OCI-LY1 (cell line): ENCODE measurements at regions not wholly inside any gene's neighbourhood (a gene's known extent, or its start where the extent isn't known, plus 50 kb on each side); places are given as distances from the start of the nearest gene placed in this dataset.

ENCODE experiments used
- H2AFZ ChIP-seq: fragments of 200-600 bp; sonication (generic), shearing (Covaris generic); 2 replicates; pipeline ENCODE4 v1.6.0; 2014; ENCODE audit warnings: antibody characterized with exemption, mild to moderate bottlenecking, low read length
- H3F3A ChIP-seq: fragments of 200-600 bp; sonication (generic), shearing (Covaris generic); 2 replicates; pipeline ENCODE4 v1.6.0; 2014; ENCODE audit warnings: mild to moderate bottlenecking, antibody characterized with exemption, low read length, moderate library complexity; ENCODE audit not compliant: insufficient read depth
- H3K27ac ChIP-seq: fragments of 200-600 bp; sonication (generic); 2 replicates; pipeline ENCODE4 v1.5.1; 2014; ENCODE audit warnings: low read length, mixed run types, mild to moderate bottlenecking, low read depth; ENCODE audit not compliant: poor library complexity, severe bottlenecking
- H3K27me3 ChIP-seq: fragments of 200-600 bp; sonication (generic); 2 replicates; pipeline ENCODE4 v1.6.0; 2014; ENCODE audit warnings: antibody characterized with exemption, mild to moderate bottlenecking, low read length, moderate library complexity; ENCODE audit not compliant: insufficient read depth
- H3K36me3 ChIP-seq: fragments of 200-600 bp; sonication (generic); 2 replicates; pipeline ENCODE4 v1.6.1; 2014; ENCODE audit warnings: mild to moderate bottlenecking, antibody characterized with exemption, low read length, moderate library complexity, mixed read lengths; ENCODE audit not compliant: insufficient read depth
- H3K4me1 ChIP-seq: fragments of 200-600 bp; sonication (generic); 2 replicates; pipeline ENCODE4 v1.5.1; 2014; ENCODE audit warnings: mild to moderate bottlenecking, low read length, moderate library complexity; ENCODE audit not compliant: insufficient read depth, severe bottlenecking
- H3K4me2 ChIP-seq: fragments of 200-600 bp; sonication (generic), shearing (Covaris generic); 2 replicates; pipeline ENCODE4 v1.6.1; 2014; ENCODE audit warnings: low read length
- H3K4me3 ChIP-seq: fragments of 200-600 bp; sonication (generic); 2 replicates; pipeline ENCODE4 v1.5.1; 2014; ENCODE audit warnings: low read length, low read depth, mild to moderate bottlenecking, mixed read lengths; ENCODE audit not compliant: poor library complexity, severe bottlenecking
- H3K79me2 ChIP-seq: fragments of 200-600 bp; shearing (Covaris generic); 2 replicates; pipeline ENCODE4 v1.6.1; 2016; ENCODE audit warnings: mixed run types, low read length, mixed read lengths; ENCODE audit not compliant: insufficient read depth
- H3K9ac ChIP-seq: fragments of 200-600 bp; sonication (generic), shearing (Covaris generic); 2 replicates; pipeline ENCODE4 v1.6.1; 2014; ENCODE audit warnings: mild to moderate bottlenecking, low read length, mixed read lengths
- H3K9me2 ChIP-seq: fragments of 200-600 bp; sonication (generic), shearing (Covaris generic); 2 replicates; pipeline ENCODE4 v1.6.1; 2014; ENCODE audit warnings: low read depth, mild to moderate bottlenecking, low read length, mixed read lengths
- H3K9me3 ChIP-seq: fragments of 200-600 bp; shearing (Covaris generic); 2 replicates; pipeline ENCODE4 v1.6.1; 2014; ENCODE audit warnings: low read length, mixed read lengths
- H4K20me1 ChIP-seq: fragments of 200-600 bp; sonication (generic), shearing (Covaris generic); 2 replicates; pipeline ENCODE4 v1.6.0; 2016; ENCODE audit warnings: mild to moderate bottlenecking, low read length; ENCODE audit not compliant: insufficient read depth
- CTCF ChIP-seq: fragments of 200-600 bp; sonication (generic), shearing (Covaris generic); IDR thresholded peaks from 2 replicates; pipeline ENCODE4 v1.5.1; 2017; ENCODE audit warnings: mild to moderate bottlenecking, antibody characterized with exemption, low read length, moderate library complexity, mixed read lengths
- EZH2 ChIP-seq: fragments of 200-600 bp; sonication (generic), shearing (Covaris generic); IDR thresholded peaks from 2 replicates; pipeline ENCODE4 v1.8.0; 2017; ENCODE audit warnings: borderline replicate concordance, mixed run types, mild to moderate bottlenecking, antibody characterized with exemption, low read length, moderate library complexity, mixed read lengths

GRCh38 chr14:104315169-104315568 lies 176.8 kb downstream of the KIF26A start:
- no peak overlapping the region for H2AFZ ChIP-seq
- no peak for TF ChIP-seq CTCF
- no peak for TF ChIP-seq EZH2
- H3K4me1 ChIP-seq = no peaks in the 10 kb centered on the region
- no peaks in the 10 kb centered on the region for H3F3A ChIP-seq
- H3K4me2 ChIP-seq = no peak overlapping the region
- H3K9ac ChIP-seq = no peak overlapping the region
- no peak overlapping the region for H3K4me3 ChIP-seq
- no peaks in the 10 kb centered on the region for H3K36me3 ChIP-seq
- no peaks in the 10 kb centered on the region for H3K9me3 ChIP-seq
- H4K20me1 ChIP-seq = no peaks in the 10 kb centered on the region
- no peaks in the 10 kb centered on the region for H3K79me2 ChIP-seq
- H3K27me3 ChIP-seq = no peaks in the 10 kb centered on the region
- no peak overlapping the region for H3K27ac ChIP-seq
- H3K9me2 ChIP-seq = no peaks in the 10 kb centered on the region

GRCh38 chr14:104315625-104316024 lies 177.2 kb downstream of the KIF26A start:
- Histone ChIP-seq H3K27me3 (no peaks in the 10 kb centered on the region), H3F3A (no peaks in the 10 kb centered on the region), H3K36me3 (no peaks in the 10 kb centered on the region), H3K27ac (no peak overlapping the region), H3K79me2 (no peaks in the 10 kb centered on the region), H3K4me2 (no peak overlapping the region), H3K9me2 (no peaks in the 10 kb centered on the region), H2AFZ (no peak overlapping the region), H3K9me3 (no peaks in the 10 kb centered on the region), H3K4me1 (no peaks in the 10 kb centered on the region), H3K9ac (no peak overlapping the region), H4K20me1 (no peaks in the 10 kb centered on the region), H3K4me3 (no peak overlapping the region)
- TF ChIP-seq CTCF (no peak), EZH2 (no peak)

- H3K4me3 ChIP-seq = no peak overlapping the region
- H3K36me3 ChIP-seq = no peaks in the 10 kb centered on the region
- H3K79me2 ChIP-seq = no peaks in the 10 kb centered on the region
- no peaks in the 10 kb centered on the region for H3K27me3 ChIP-seq
- no peak overlapping the region for H3K27ac ChIP-seq
- H2AFZ ChIP-seq = no peak overlapping the region
- H3F3A ChIP-seq = no peaks in the 10 kb centered on the region
- H3K9me2 ChIP-seq = no peaks in the 10 kb centered on the region
- no peak overlapping the region for H3K4me2 ChIP-seq
- no peaks in the 10 kb centered on the region for H4K20me1 ChIP-seq
- TF ChIP-seq EZH2 (no peak), CTCF (no peak)
- no peaks in the 10 kb centered on the region for H3K4me1 ChIP-seq
- no peaks in the 10 kb centered on the region for H3K9me3 ChIP-seq
- H3K9ac ChIP-seq = no peak overlapping the region
Observed at GRCh38 chr14:104316121-104316722, 177.8 kb downstream of the KIF26A start.
